ENCODE measurements at regions not wholly inside any gene's neighbourhood (a gene's known extent, or its start where the extent isn't known, plus 50 kb on each side); places are given as distances from the start of the nearest gene placed in this dataset.
"Not testable (repeated sequence)": the region's sequence is repeated elsewhere in the genome, so short reads cannot be mapped to it uniquely, and the experiment has no call there.

GRCh38 chr10:81439445-81439844 lies 435.5 kb upstream of the NRG3 start:
- Histone ChIP-seq H3K4me3 (replicated peaks in 1 of 3; ENCODE audit: insufficient read depth in 1 of 3, low read depth in 2 of 3, low read length in 3 of 3) (no peak overlapping the region), H3K9me3 (ENCODE audit: low read length) (peaks cover 57% of the 10 kb centered on the region), H4K20me1 (ENCODE audit: insufficient read depth, low read length) (no peaks in the 10 kb centered on the region), H3K36me3 (replicated peaks in 1 of 2; ENCODE audit: control insufficient read depth in 1 of 2, insufficient read depth in 2 of 2, low read length in 2 of 2) (no peaks in the 10 kb centered on the region), H3K27ac (ENCODE audit: extremely low read length, insufficient read depth, low read length) (no peak overlapping the region), H3K79me2 (ENCODE audit: insufficient read depth, low read length) (no peaks in the 10 kb centered on the region), H3K4me2 (ENCODE audit: low read depth, low read length) (no peak overlapping the region), H3K4me1 (ENCODE audit: insufficient read depth, low read length) (no peaks in the 10 kb centered on the region), H2AFZ (ENCODE audit: low read length) (no peak overlapping the region), H3K9ac (ENCODE audit: insufficient read depth, low read depth, low read length) (no peak overlapping the region), H3K27me3 (ENCODE audit: control insufficient read depth in 1 of 2, insufficient read depth in 2 of 2, low read length in 2 of 2) (no peaks in the 10 kb centered on the region)
- ATAC-seq (no peak), FAIRE-seq (no peak), DNase-seq (ENCODE audit: low spot score) (no peak)
- no peak for TF ChIP-seq PHB2 (IDR thresholded peaks at IDR 0.05; ENCODE audit: partially characterized antibody)
- in situ Hi-C loops (cut with HindIII; ENCODE audit: extremely low pct_ligation_motif_present, low pct_unique_long_range_greater_than_20kb) (no loop called here), intact Hi-C loops (cut with micrococcal nuclease; ENCODE audit: unreplicated experiment) (no loop called here)
- CTCF ChIA-PET (ENCODE audit: low intra/inter-chr PET ratio, low total read pairs), result no interaction called here
- WGBS (ENCODE audit: low lambda C conversion rate), result 0% methylated on average over 2 of the region's 2 CpGs
- no TSS peak for BruUV-seq (replicated peaks)
- POLR2A ChIA-PET, result no interaction called here

- H3K79me2 ChIP-seq (ENCODE audit: insufficient read depth, low read length); H3K27ac ChIP-seq (ENCODE audit: extremely low read length, insufficient read depth, low read length); H3K4me3 ChIP-seq (replicated peaks in 1 of 3; ENCODE audit: insufficient read depth in 1 of 3, low read depth in 2 of 3, low read length in 3 of 3); H3K27me3 ChIP-seq (ENCODE audit: control insufficient read depth in 1 of 2, insufficient read depth in 2 of 2, low read length in 2 of 2); H3K4me1 ChIP-seq (ENCODE audit: insufficient read depth, low read length); H3K4me2 ChIP-seq (ENCODE audit: low read depth, low read length); DNase-seq (ENCODE audit: low spot score); H4K20me1 ChIP-seq (ENCODE audit: insufficient read depth, low read length); H2AFZ ChIP-seq (ENCODE audit: low read length); H3K36me3 ChIP-seq (replicated peaks in 1 of 2; ENCODE audit: control insufficient read depth in 1 of 2, insufficient read depth in 2 of 2, low read length in 2 of 2); FAIRE-seq; intact Hi-C loops (cut with micrococcal nuclease; ENCODE audit: unreplicated experiment); CTCF ChIA-PET (ENCODE audit: low intra/inter-chr PET ratio, low total read pairs); ATAC-seq; in situ Hi-C loops (cut with HindIII; ENCODE audit: extremely low pct_ligation_motif_present, low pct_unique_long_range_greater_than_20kb); BruUV-seq (replicated peaks); H3K9ac ChIP-seq (ENCODE audit: insufficient read depth, low read depth, low read length); POLR2A ChIA-PET: not testable (repeated sequence)
- peaks cover 58% of the 10 kb centered on the region for H3K9me3 ChIP-seq (ENCODE audit: low read length)
- 73% methylated on average over 21 of the region's 21 CpGs for WGBS (ENCODE audit: low lambda C conversion rate)
These were observed 433.4 kb upstream of the NRG3 start for GRCh38 chr10:81441624-81442023.

- intact Hi-C loops (cut with micrococcal nuclease; ENCODE audit: unreplicated experiment) (no loop called here), in situ Hi-C loops (cut with HindIII; ENCODE audit: extremely low pct_ligation_motif_present, low pct_unique_long_range_greater_than_20kb) (no loop called here)
- ChIA-PET POLR2A (no interaction called here), CTCF (ENCODE audit: low intra/inter-chr PET ratio, low total read pairs) (no interaction called here)
- FAIRE-seq, result no peak
- H3K9ac ChIP-seq (ENCODE audit: insufficient read depth, low read depth, low read length), result no peak overlapping the region
- ATAC-seq, result no peak
- no peaks in the 10 kb centered on the region for H4K20me1 ChIP-seq (ENCODE audit: insufficient read depth, low read length)
- H3K36me3 ChIP-seq (replicated peaks in 1 of 2; ENCODE audit: control insufficient read depth in 1 of 2, insufficient read depth in 2 of 2, low read length in 2 of 2), result no peaks in the 10 kb centered on the region
- H3K27ac ChIP-seq (ENCODE audit: extremely low read length, insufficient read depth, low read length), result no peak overlapping the region
- no TSS peak for BruUV-seq (replicated peaks)
- H3K79me2 ChIP-seq (ENCODE audit: insufficient read depth, low read length), result no peaks in the 10 kb centered on the region
- peaks cover 69% of the 10 kb centered on the region for H3K9me3 ChIP-seq (ENCODE audit: low read length)
- no peaks in the 10 kb centered on the region for H3K4me1 ChIP-seq (ENCODE audit: insufficient read depth, low read length)
- no peaks in the 10 kb centered on the region for H3K27me3 ChIP-seq (ENCODE audit: control insufficient read depth in 1 of 2, insufficient read depth in 2 of 2, low read length in 2 of 2)
- no peak for DNase-seq (ENCODE audit: low spot score)
- no peak overlapping the region for H2AFZ ChIP-seq (ENCODE audit: low read length)
- H3K4me3 ChIP-seq (replicated peaks in 1 of 3; ENCODE audit: insufficient read depth in 1 of 3, low read depth in 2 of 3, low read length in 3 of 3), result no peak overlapping the region
- WGBS (ENCODE audit: low lambda C conversion rate), result 53% methylated on average over 7 of the region's 7 CpGs
- no peak overlapping the region for H3K4me2 ChIP-seq (ENCODE audit: low read depth, low read length)
- TF ChIP-seq ZBTB44 (CRISPR knock-in tag; IDR thresholded peaks at IDR 0.05) (no peak), ARNTL (CRISPR knock-in tag; IDR thresholded peaks at IDR 0.05) (no peak), NCOA5 (CRISPR knock-in tag; IDR thresholded peaks at IDR 0.05) (no peak), NKX3-1 (CRISPR knock-in tag; IDR thresholded peaks at IDR 0.05) (no peak), ZNF614 (CRISPR knock-in tag; IDR thresholded peaks at IDR 0.05; ENCODE audit: borderline replicate concordance) (no peak)
- TF ChIP-seq, protein P1, sequence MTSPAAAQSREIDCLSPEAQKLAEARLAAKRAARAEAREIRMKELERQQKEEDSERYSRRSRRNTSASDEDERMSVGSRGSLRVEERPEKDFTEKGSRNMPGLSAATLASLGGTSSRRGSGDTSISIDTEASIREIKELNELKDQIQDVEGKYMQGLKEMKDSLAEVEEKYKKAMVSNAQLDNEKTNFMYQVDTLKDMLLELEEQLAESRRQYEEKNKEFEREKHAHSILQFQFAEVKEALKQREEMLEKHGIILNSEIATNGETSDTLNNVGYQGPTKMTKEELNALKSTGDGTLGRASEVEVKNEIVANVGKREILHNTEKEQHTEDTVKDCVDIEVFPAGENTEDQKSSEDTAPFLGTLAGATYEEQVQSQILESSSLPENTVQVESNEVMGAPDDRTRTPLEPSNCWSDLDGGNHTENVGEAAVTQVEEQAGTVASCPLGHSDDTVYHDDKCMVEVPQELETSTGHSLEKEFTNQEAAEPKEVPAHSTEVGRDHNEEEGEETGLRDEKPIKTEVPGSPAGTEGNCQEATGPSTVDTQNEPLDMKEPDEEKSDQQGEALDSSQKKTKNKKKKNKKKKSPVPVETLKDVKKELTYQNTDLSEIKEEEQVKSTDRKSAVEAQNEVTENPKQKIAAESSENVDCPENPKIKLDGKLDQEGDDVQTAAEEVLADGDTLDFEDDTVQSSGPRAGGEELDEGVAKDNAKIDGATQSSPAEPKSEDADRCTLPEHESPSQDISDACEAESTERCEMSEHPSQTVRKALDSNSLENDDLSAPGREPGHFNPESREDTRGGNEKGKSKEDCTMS (CRISPR knock-in tag; conservative IDR thresholded peaks at IDR 0.05), result no peak
These were observed 430.6 kb upstream of the NRG3 start for GRCh38 chr10:81444242-81444929.

Measured in HepG2 (cell line).